ENCODE measurements at regions not wholly inside any gene's neighbourhood (a gene's known extent, or its start where the extent isn't known, plus 50 kb on each side); places are given as distances from the start of the nearest gene placed in this dataset.

GRCh38 chr13:22432690-22433089 lies 748.1 kb upstream of the SGCG start:
- TF ChIP-seq POLR2A (IDR thresholded peaks at IDR 0.05; ENCODE audit: low read length) (no peak), GATA1 (IDR thresholded peaks at IDR 0.05; ENCODE audit: low read depth, low read length) (no peak)
